Bronchial epithelial cell (primary cell): ENCODE measurements at regions not wholly inside any gene's neighbourhood (a gene's known extent, or its start where the extent isn't known, plus 50 kb on each side); places are given as distances from the start of the nearest gene placed in this dataset.

ENCODE experiments used
- DNase-seq: peaks from one replicate; pipeline ENCODE4 v3.0.0-alpha.2; 2010; ENCODE audit warnings: low read depth
- FAIRE-seq: peaks from 2 replicates; lab custom pipeline; 2011; peaks lifted over from hg19 to GRCh38; lab: Jason Lieb, UNC
- H3K27me3 ChIP-seq: 2 replicates; pipeline ENCODE4 v1.5.1; 2011; ENCODE audit warnings: low read length; ENCODE audit not compliant: control insufficient read depth, insufficient read depth
- H3K36me3 ChIP-seq: 2 replicates; pipeline ENCODE4 v1.5.1; 2011; ENCODE audit warnings: low read length; ENCODE audit not compliant: control insufficient read depth, insufficient read depth
- H3K4me3 ChIP-seq: 2 replicates; pipeline ENCODE4 v1.5.1; 2011; ENCODE audit warnings: mild to moderate bottlenecking, low read depth, low read length, control low read depth
- TF ChIP-seq, protein P1 (sequence below): IDR thresholded peaks from 2 replicates; pipeline ENCODE4 v1.5.1; 2011; ENCODE audit warnings: mild to moderate bottlenecking, moderate library complexity, low read length, control low read depth, inconsistent platforms; ENCODE audit not compliant: insufficient read depth, severe bottlenecking

DNA sequence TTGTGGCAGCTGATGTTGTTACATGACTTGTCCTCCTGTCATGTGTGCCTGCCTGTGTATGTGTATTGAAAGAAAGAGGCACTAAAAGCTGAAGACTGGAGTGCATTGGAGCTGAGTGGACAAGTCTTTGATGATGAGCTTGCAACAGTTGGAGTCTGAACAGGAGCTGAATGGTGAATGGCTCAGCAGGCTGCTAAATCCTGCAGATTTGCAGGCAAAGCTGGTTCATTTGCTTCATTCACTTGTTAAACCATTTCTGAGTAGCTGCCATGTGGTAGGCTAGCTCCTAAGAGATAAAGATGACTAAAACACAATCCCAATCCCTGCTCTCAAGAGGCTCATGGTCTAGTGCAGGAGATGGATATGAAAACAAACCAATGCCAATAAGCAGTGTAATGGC lies 217.3 kb downstream of the CHRDL1 start:
- no peak overlapping the region for H3K4me3 ChIP-seq
- TF ChIP-seq, protein P1, sequence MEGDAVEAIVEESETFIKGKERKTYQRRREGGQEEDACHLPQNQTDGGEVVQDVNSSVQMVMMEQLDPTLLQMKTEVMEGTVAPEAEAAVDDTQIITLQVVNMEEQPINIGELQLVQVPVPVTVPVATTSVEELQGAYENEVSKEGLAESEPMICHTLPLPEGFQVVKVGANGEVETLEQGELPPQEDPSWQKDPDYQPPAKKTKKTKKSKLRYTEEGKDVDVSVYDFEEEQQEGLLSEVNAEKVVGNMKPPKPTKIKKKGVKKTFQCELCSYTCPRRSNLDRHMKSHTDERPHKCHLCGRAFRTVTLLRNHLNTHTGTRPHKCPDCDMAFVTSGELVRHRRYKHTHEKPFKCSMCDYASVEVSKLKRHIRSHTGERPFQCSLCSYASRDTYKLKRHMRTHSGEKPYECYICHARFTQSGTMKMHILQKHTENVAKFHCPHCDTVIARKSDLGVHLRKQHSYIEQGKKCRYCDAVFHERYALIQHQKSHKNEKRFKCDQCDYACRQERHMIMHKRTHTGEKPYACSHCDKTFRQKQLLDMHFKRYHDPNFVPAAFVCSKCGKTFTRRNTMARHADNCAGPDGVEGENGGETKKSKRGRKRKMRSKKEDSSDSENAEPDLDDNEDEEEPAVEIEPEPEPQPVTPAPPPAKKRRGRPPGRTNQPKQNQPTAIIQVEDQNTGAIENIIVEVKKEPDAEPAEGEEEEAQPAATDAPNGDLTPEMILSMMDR, result no peak
- no peaks in the 10 kb centered on the region for H3K27me3 ChIP-seq
- H3K36me3 ChIP-seq, result no peaks in the 10 kb centered on the region
- no peak for DNase-seq
- peak; percentile 40 for FAIRE-seq

DNA sequence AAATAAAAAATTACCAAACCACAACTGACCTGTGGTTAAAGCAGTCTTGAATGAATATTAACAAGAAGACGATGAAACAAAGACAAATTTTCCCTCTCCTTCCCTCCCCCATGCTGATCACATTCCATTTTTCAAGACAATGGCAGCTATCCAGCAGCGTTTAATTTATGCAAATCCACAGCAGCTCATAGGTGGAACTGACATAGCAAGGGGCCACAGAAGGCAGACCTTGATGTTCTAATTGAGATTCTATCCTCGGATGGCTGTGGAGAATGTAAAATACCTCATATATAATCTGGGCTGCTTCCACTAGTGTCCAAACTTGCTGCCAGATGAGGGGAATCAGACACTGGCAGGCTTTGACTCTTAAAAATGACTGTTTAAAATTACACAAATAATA lies 211.5 kb downstream of the CHRDL1 start:
- TF ChIP-seq, protein P1, result no peak
- DNase-seq, result no peak
- H3K36me3 ChIP-seq, result no peaks in the 10 kb centered on the region
- no peak for FAIRE-seq
- no peak overlapping the region for H3K4me3 ChIP-seq
- H3K27me3 ChIP-seq, result no peaks in the 10 kb centered on the region

DNA sequence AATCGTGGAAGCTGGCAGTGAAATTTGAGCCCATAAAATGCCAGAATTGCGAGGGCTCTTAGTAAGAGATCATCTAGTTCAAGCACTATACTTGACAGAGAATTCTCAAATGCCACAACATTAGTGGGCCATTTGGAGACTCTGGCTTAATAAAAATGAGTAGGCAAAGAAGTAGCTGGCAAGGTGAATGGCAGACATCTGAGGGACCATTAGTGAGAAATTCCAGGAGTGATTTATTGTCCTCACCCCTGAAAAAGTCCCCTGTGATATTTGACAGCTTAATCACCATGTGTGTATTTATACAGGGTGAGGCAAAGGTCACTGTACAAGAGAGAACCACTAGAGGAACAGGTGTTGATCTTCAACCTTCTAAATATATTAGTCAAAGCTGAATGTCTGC lies 207.5 kb downstream of the CHRDL1 start:
- FAIRE-seq, result no peak

DNA sequence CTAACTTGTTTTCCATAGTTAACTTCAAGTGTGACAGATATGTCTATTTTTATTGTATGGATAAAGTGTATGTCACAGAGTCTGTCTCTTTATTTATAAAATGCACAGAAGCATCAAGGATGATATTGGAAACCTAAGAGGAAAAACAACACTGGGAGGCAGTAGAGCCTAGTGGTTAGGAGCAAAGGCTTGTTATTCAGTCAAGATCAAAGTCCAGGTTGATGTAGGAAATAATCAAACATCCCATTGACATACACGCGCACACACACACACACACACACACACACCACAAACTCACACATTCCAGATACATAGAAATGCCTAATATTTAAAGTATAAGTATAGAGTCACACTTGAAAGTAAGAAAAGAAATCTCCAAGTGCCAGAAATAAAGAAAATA lies 206.8 kb downstream of the CHRDL1 start:
- Histone ChIP-seq H3K27me3 (no peaks in the 10 kb centered on the region), H3K36me3 (no peaks in the 10 kb centered on the region), H3K4me3 (no peak overlapping the region)
- FAIRE-seq (no peak), DNase-seq (no peak)
- TF ChIP-seq, protein P1, result no peak

More for the DNA sequence above, 207.5 kb downstream of the CHRDL1 start:
- TF ChIP-seq, protein P1, result no peak
- no peaks in the 10 kb centered on the region for H3K27me3 ChIP-seq
- H3K36me3 ChIP-seq, result no peaks in the 10 kb centered on the region
- no peak for DNase-seq
- no peak overlapping the region for H3K4me3 ChIP-seq

DNA sequence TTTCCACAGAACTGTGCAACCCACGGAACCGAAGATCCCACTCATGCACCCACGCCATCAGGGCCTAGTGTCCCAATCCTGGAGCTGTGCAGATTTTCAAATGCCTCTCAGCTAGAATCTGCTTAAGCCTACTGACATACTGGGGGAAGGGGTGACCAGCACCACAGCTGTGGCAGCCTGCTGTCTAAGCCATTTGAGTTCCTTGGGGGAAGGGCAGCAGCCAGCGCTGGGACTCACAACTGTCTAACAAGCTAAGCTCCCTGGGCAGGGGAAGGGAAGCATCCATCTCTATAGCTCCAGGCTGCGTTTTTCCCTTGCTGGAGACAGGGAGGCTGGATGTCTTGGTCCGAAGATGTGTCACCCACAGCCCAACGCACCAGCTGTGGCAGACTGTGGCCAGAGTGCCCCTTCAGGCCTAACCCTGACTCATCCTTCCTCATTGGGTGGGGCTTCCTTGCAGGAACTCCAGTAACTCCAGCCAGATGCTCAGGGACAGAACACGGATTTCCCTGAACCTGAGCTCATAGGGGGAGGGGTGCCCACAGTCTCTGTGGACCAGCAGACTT lies 194.8 kb downstream of the CHRDL1 start:
- TF ChIP-seq, protein P1, result no peak
- H3K36me3 ChIP-seq, result no peaks in the 10 kb centered on the region
- DNase-seq (no peak), FAIRE-seq (no peak)
- H3K4me3 ChIP-seq, result no peak overlapping the region
- H3K27me3 ChIP-seq, result no peaks in the 10 kb centered on the region

DNA sequence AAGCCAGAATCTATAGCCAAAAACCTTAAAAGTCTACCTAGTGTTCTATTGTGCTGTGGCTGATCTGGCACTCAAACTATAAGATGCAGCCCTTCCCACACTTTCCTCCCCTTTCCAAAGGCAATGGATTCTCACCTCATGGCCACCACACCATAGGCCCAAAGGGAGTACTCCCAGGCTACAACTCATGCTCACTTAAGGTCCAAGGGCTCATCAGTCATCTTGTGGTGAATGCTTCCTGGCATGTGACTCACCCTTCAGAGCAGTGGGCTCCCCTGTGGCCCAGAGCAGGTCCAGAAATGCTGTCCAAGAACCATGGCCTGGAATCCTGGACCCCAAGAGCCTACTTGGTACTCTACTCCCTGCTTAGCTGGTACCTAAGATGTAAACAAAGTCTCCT lies 181.0 kb downstream of the CHRDL1 start:
- no peak for DNase-seq
- Histone ChIP-seq H3K4me3 (no peak overlapping the region), H3K27me3 (no peaks in the 10 kb centered on the region), H3K36me3 (no peaks in the 10 kb centered on the region)
- TF ChIP-seq, protein P1, result no peak
- FAIRE-seq, result no peak
